WERI-Rb-1 (cell line): ENCODE measurements at regions not wholly inside any gene's neighbourhood (a gene's known extent, or its start where the extent isn't known, plus 50 kb on each side); places are given as distances from the start of the nearest gene placed in this dataset.

Experiments used
- DNase-seq: peaks from one replicate; pipeline ENCODE4 v3.0.0-alpha.2; 2020
- H3K27ac ChIP-seq: fragments of 250-450 bp; sonication (Bioruptor Pico); 2 replicates; pipeline ENCODE4 v1.5.1; 2020; ENCODE audit warnings: mild to moderate bottlenecking, moderate library complexity
- H3K27me3 ChIP-seq: fragments of 250-450 bp; sonication (Bioruptor Pico); 2 replicates; pipeline ENCODE4 v1.5.1; 2021; ENCODE audit warnings: mild to moderate bottlenecking, low read depth, moderate library complexity; ENCODE audit not compliant: insufficient read depth, severe bottlenecking
- H3K36me3 ChIP-seq: fragments of 250-450 bp; sonication (Bioruptor Pico); 2 replicates; pipeline ENCODE4 v1.5.1; 2020; ENCODE audit warnings: mild to moderate bottlenecking, moderate library complexity
- H3K4me3 ChIP-seq: 2 replicates; pipeline ENCODE4 v1.5.1; 2011; ENCODE audit warnings: low read depth, mild to moderate bottlenecking, control low read depth, low read length
- H3K9me3 ChIP-seq: fragments of 250-450 bp; sonication (Bioruptor Pico); 2 replicates; pipeline ENCODE4 v1.5.1; 2021; ENCODE audit warnings: mild to moderate bottlenecking, moderate library complexity; ENCODE audit not compliant: severe bottlenecking
- TF ChIP-seq, protein P1 (sequence below): IDR thresholded peaks from 2 replicates; pipeline ENCODE4 v1.5.1; 2011; ENCODE audit warnings: low read depth, mild to moderate bottlenecking, control low read depth, inconsistent platforms, low read length

DNA sequence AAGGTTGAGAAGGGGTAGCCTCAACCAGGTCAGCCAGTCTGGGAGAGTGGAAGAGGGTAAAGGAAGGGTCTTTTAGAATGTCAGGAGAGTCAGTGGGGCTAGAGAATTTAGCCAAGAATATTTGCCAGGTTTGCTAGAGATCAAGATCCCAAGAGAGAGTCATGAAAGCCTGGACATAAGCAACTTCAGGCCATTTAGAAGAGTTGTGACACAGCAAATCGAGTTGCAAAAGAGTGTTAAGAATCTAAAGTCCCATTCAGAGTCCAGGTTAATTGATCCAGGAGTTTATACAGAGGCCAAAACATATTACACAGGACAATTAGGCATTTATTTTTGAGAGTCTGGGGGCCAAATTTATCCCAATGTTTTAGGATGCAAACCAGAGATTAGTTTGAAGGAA lies 1260.1 kb upstream of the ACO1 start:
- Histone ChIP-seq H3K27ac (no peak overlapping the region), H3K36me3 (no peaks in the 10 kb centered on the region), H3K4me3 (no peak overlapping the region), H3K9me3 (no peaks in the 10 kb centered on the region), H3K27me3 (no peaks in the 10 kb centered on the region)
- TF ChIP-seq, protein P1, sequence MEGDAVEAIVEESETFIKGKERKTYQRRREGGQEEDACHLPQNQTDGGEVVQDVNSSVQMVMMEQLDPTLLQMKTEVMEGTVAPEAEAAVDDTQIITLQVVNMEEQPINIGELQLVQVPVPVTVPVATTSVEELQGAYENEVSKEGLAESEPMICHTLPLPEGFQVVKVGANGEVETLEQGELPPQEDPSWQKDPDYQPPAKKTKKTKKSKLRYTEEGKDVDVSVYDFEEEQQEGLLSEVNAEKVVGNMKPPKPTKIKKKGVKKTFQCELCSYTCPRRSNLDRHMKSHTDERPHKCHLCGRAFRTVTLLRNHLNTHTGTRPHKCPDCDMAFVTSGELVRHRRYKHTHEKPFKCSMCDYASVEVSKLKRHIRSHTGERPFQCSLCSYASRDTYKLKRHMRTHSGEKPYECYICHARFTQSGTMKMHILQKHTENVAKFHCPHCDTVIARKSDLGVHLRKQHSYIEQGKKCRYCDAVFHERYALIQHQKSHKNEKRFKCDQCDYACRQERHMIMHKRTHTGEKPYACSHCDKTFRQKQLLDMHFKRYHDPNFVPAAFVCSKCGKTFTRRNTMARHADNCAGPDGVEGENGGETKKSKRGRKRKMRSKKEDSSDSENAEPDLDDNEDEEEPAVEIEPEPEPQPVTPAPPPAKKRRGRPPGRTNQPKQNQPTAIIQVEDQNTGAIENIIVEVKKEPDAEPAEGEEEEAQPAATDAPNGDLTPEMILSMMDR = no peak
- DNase-seq = no peak

DNA sequence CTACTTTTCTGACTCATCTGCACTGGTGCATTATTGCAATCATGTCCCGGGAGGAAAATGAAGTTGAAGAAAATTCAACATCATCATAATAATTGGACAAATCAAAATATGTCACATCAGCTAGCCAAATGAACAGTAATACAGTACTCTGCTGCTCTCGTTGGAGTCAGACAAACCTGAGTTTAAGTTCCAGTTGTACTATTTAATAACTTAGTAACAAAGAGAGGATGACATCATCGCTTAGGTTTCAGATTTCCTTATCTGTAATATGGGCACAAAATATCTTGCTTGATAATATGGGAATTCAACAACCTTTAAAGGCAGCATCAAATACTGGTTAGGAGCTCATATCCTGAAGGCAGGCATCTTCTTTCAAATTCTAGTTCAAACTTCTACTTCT lies 1248.9 kb upstream of the ACO1 start:
- Histone ChIP-seq H3K27me3 (no peaks in the 10 kb centered on the region), H3K27ac (no peak overlapping the region), H3K36me3 (no peaks in the 10 kb centered on the region), H3K9me3 (no peaks in the 10 kb centered on the region), H3K4me3 (no peak overlapping the region)
- TF ChIP-seq, protein P1 = no peak
- no peak for DNase-seq

DNA sequence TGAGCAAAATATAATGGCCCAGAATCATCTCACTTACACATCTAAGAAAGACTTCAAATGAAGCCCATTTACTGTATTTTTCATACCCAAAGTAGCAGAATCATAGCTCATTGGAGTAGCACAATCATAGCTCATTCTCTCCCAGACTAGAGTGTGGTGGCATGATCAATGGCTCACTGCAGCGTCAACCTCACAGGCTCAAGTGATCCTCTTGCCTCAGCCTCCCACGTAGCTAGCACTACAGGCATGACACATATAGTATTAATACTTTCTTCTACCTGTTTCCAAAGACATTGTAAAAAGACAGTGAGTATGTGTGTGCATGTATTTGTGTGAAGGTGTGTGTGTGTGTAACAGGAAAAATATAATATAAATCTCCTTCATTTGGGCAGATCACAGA lies 1247.9 kb upstream of the ACO1 start:
- Histone ChIP-seq H3K27ac (no peak overlapping the region), H3K27me3 (no peaks in the 10 kb centered on the region), H3K9me3 (no peaks in the 10 kb centered on the region), H3K36me3 (no peaks in the 10 kb centered on the region), H3K4me3 (no peak overlapping the region)
- no peak for DNase-seq
- TF ChIP-seq, protein P1 = no peak

DNA sequence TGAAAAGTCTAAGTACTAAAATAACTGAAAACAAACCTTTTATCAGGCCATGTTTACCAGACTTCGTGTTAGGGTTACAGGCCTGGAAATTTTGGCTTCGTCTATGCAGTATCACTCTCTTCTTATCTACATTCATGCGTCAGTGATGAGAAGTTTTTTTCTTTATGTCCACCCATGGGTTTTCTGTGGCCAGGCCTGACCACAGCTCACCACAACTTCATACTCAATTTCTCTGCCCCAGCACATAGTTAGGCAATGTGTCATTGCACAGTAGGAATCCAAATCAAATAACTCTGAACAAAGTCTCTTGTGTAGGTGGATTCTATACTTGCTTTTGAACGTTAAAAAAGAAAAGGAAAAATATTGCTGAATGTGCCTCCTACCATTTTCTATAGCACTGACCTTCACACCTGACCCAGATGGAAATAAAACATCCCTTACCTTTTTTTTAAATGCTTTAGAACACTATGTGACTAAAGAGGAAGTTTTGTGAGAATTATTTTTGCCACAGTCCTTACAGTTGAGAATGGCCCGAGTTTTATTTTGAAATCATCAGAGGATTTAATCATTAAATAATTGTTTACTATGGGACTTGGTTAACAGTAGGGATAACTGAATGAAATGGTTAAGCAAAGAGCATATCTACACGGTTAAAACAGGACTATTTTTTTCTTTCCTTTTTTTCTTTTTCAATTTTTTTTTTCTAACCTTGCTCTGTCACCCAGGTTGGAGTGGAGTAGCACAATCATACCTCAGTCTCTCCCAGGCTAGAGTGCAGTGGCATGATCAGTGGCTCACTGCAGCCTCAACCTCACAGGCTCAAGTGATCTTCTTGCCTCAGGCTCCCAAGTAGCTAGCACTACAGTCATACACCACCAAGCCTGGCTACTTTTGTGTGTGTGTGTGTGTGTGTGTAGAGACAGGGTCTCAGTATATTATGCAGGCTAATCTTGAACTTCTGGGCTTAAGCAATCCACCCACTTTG lies 1247.0 kb upstream of the ACO1 start:
- no peak overlapping the region for H3K4me3 ChIP-seq
- no peak for DNase-seq
- TF ChIP-seq, protein P1 = no peak
- H3K9me3 ChIP-seq = no peaks in the 10 kb centered on the region
- no peak overlapping the region for H3K27ac ChIP-seq
- H3K27me3 ChIP-seq = no peaks in the 10 kb centered on the region
- H3K36me3 ChIP-seq = no peaks in the 10 kb centered on the region

DNA sequence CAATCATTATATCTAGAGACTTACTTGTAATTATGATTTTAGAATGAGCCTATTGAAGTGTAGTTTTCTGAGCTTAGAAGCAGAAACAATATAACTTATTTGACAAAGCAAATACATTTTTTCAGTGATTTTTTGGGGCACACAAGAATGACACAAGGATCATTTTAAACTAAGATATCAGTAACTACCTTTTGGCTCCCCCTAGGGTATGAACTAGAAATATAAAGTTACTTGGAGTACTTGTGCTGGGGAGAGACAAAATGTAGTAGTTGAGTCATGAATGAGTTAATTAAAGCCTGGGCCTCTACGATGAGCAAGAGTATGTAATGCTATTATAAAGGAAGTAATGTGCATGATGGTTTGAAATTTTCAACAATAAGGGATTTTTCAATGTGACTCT lies 1244.1 kb upstream of the ACO1 start:
- Histone ChIP-seq H3K36me3 (no peaks in the 10 kb centered on the region), H3K9me3 (no peaks in the 10 kb centered on the region), H3K4me3 (no peak overlapping the region), H3K27ac (no peak overlapping the region), H3K27me3 (no peaks in the 10 kb centered on the region)
- TF ChIP-seq, protein P1 = no peak
- no peak for DNase-seq

DNA sequence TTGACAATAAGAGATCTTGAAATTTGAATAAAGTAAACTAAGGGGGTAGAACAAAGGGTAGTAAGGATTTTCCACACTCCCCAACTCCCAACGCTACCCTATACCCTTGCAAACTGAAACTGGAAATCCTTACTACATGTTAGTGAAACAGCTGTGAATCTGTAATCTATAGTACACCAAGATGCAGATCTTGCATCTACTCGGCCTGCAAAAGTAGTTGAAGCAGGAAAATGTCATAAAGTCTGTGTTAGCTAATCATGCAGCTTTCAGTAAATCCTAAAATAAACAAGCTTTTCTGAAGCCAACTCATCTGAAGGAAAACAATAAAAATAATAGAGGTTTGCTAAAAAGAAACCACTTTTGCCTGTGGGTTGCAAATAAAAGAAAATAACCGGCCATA lies 1242.0 kb upstream of the ACO1 start:
- TF ChIP-seq, protein P1 = no peak
- Histone ChIP-seq H3K9me3 (no peaks in the 10 kb centered on the region), H3K27me3 (no peaks in the 10 kb centered on the region), H3K36me3 (no peaks in the 10 kb centered on the region), H3K4me3 (no peak overlapping the region), H3K27ac (no peak overlapping the region)
- no peak for DNase-seq
